SK-N-SH (cell line): ENCODE measurements at regions not wholly inside any gene's neighbourhood (a gene's known extent, or its start where the extent isn't known, plus 50 kb on each side); places are given as distances from the start of the nearest gene placed in this dataset.

Source experiments
- CTCF ChIA-PET: fragments of 300-600, 350-600 bp; formaldehyde crosslinking; extraction: SDS; loops from one replicate; lab custom pipeline; 2021; lab: Yijun Ruan, JAX
- POLR2A ChIA-PET: fragments of 350-600 bp; sonication (Branson Sonifier 250); formaldehyde crosslinking; extraction: SDS; loops from one replicate; lab custom pipeline; 2020; ENCODE audit warnings: antibody characterized with exemption, inconsistent platforms; lab: Yijun Ruan, JAX
- DNase-seq: peaks from one replicate; pipeline ENCODE4 v3.0.0; 2012
- H2AFZ ChIP-seq: fragments of 200-600 bp; sonication (generic); 2 replicates; pipeline ENCODE4 v1.8.1; 2016; ENCODE audit warnings: antibody characterized with exemption, mild to moderate bottlenecking, low read depth
- H3F3A ChIP-seq: fragments of 200-600 bp; sonication (generic); replicated peaks from 2 replicates; pipeline ENCODE3; 2016; ENCODE audit warnings: antibody characterized with exemption, mild to moderate bottlenecking; ENCODE audit not compliant: insufficient read depth
- H3K27ac ChIP-seq, 2 experiments: fragments of 200-500 bp in 1 of 2; fragments of 200-600 bp in 1 of 2; sonication (Bioruptor generic) in 1 of 2; sonication (generic), shearing (Covaris generic) in 1 of 2; 2 replicates each; pipeline versions ENCODE4 v1.5.1 to v1.6.1; 2014 to 2016; ENCODE audit warnings: low read depth in 2 of 2, inconsistent platforms in 1 of 2, low read length in 1 of 2, mild to moderate bottlenecking in 1 of 2, mixed read lengths in 1 of 2
- H3K27me3 ChIP-seq: fragments of 200-600 bp; sonication (generic), shearing (Covaris generic); 2 replicates; pipeline ENCODE4 v1.6.1; 2016; ENCODE audit warnings: mixed run types; ENCODE audit not compliant: insufficient read depth
- H3K36me3 ChIP-seq, 2 experiments: fragments of 200-500 bp in 1 of 2; fragments of 200-600 bp in 1 of 2; sonication (Bioruptor generic) in 1 of 2; sonication (generic) in 1 of 2; replicated peaks in 1 of 2; 2 replicates each; pipeline versions ENCODE3 to v1.5.1; 2014 to 2016; ENCODE audit warnings: low read length in 1 of 2, mild to moderate bottlenecking in 1 of 2; ENCODE audit not compliant: insufficient read depth in 2 of 2, control insufficient read depth in 1 of 2
- H3K4me1 ChIP-seq, 2 experiments: fragments of 200-500 bp in 1 of 2; fragments of 200-600 bp in 1 of 2; sonication (Bioruptor generic) in 1 of 2; sonication (generic), shearing (Covaris generic) in 1 of 2; 2 replicates each; pipeline versions ENCODE4 v1.5.1 to v1.6.1; 2014 to 2016; ENCODE audit warnings: low read depth in 1 of 2, low read length in 1 of 2, mixed run types in 1 of 2; ENCODE audit not compliant: insufficient read depth in 2 of 2, control insufficient read depth in 1 of 2
- H3K4me2 ChIP-seq: fragments of 200-600 bp; sonication (generic), shearing (Covaris generic); 2 replicates; pipeline ENCODE4 v1.6.1; 2017; ENCODE audit warnings: mixed run types
- H3K4me3 ChIP-seq, 2 experiments: fragments of 200-500 bp in 1 of 2; fragments of 200-600 bp in 1 of 2; sonication (Bioruptor generic) in 1 of 2; sonication (generic), shearing (Covaris generic) in 1 of 2; 2 replicates each; pipeline versions ENCODE4 v1.5.1 to v1.8.1; 2014 to 2016; ENCODE audit warnings: low read depth in 2 of 2, inconsistent platforms in 1 of 2, low read length in 1 of 2, mild to moderate bottlenecking in 1 of 2, mixed read lengths in 1 of 2, moderate library complexity in 1 of 2
- H3K79me2 ChIP-seq: fragments of 200-600 bp; sonication (generic); 2 replicates; pipeline ENCODE4 v1.8.1; 2017; ENCODE audit warnings: mild to moderate bottlenecking; ENCODE audit not compliant: insufficient read depth
- H3K9ac ChIP-seq: fragments of 200-600 bp; sonication (generic); 2 replicates; pipeline ENCODE4 v1.6.1; 2017; ENCODE audit warnings: mixed run types
- H3K9me2 ChIP-seq: fragments of 200-600 bp; sonication (generic); 2 replicates; pipeline ENCODE4 v1.6.1; 2017; ENCODE audit warnings: mixed run types
- H3K9me3 ChIP-seq: fragments of 200-600 bp; sonication (generic); 2 replicates; pipeline ENCODE4 v1.6.1; 2017; ENCODE audit warnings: mixed run types, mild to moderate bottlenecking, moderate library complexity
- H4K20me1 ChIP-seq: fragments of 200-600 bp; sonication (generic); 2 replicates; pipeline ENCODE4 v1.6.1; 2017; ENCODE audit warnings: mild to moderate bottlenecking, mixed run types; ENCODE audit not compliant: insufficient read depth
- CHD2 ChIP-seq: fragments of 150-350 bp; IDR thresholded peaks from 2 replicates; pipeline ENCODE4 v1.6.1; 2018; ENCODE audit warnings: low read length; ENCODE audit not compliant: partially characterized antibody
- CTCF ChIP-seq: fragments of 200-600 bp; sonication (generic); IDR thresholded peaks from 2 replicates; pipeline ENCODE4 v1.6.1; 2017; ENCODE audit warnings: antibody characterized with exemption, mild to moderate bottlenecking, moderate library complexity
- EP300 ChIP-seq, 2 experiments: IDR thresholded peaks; 2 replicates each; pipeline versions ENCODE4 v1.4.0 to v1.6.1; 2012; ENCODE audit warnings: borderline replicate concordance in 1 of 2, low read depth in 1 of 2, low read length in 1 of 2
- FOXM1 ChIP-seq: IDR thresholded peaks from 2 replicates; pipeline ENCODE4 v1.4.0; 2012; ENCODE audit warnings: low read depth, mild to moderate bottlenecking
- GATA2 ChIP-seq: sonication (generic); formaldehyde crosslinking; IDR thresholded peaks from 2 replicates; pipeline ENCODE4 v1.5.0; 2020; ENCODE audit warnings: mild to moderate bottlenecking, missing genetic modification reagents
- MEF2A ChIP-seq: IDR thresholded peaks from 2 replicates; pipeline ENCODE4 v1.4.0; 2012; ENCODE audit warnings: low read depth, borderline replicate concordance
- RAD21 ChIP-seq: IDR thresholded peaks from 2 replicates; pipeline ENCODE4 v1.6.1; 2012; ENCODE audit warnings: mild to moderate bottlenecking, low read length
- RCOR1 ChIP-seq: fragments of 150-350 bp; IDR thresholded peaks from 2 replicates; pipeline ENCODE4 v1.6.1; 2017; ENCODE audit warnings: antibody characterized with exemption, low read length
- RFX5 ChIP-seq: IDR thresholded peaks from 2 replicates; pipeline ENCODE4 v1.6.1; 2012; ENCODE audit warnings: mild to moderate bottlenecking, improper control_type of control experiment, low read length
- ZBTB33 ChIP-seq: IDR thresholded peaks from 2 replicates; pipeline ENCODE4 v1.4.0; 2012; ENCODE audit warnings: low read depth, borderline replicate concordance
- WGBS: methylation state at CpG from one replicate; pipeline ENCODE4 v1.1.6; 2017; ENCODE audit warnings: low lambda C conversion rate; 5-methylcytosine and 5-hydroxymethylcytosine counted together

GRCh38 chr4:175229154-175229553 lies 311.0 kb downstream of the ADAM29 start:
- Histone ChIP-seq H3K36me3 (no peaks in the 10 kb centered on the region), H3K79me2 (no peaks in the 10 kb centered on the region), H3K4me2 (no peak overlapping the region), H3K9me2 (no peaks in the 10 kb centered on the region), H3K9me3 (no peaks in the 10 kb centered on the region), H4K20me1 (no peaks in the 10 kb centered on the region), H3K4me3 (no peak overlapping the region), H3K4me1 (peaks cover 0 to 2% of the 10 kb centered on the region in 2 experiments; a peak in 2 of 4 replicates), H3F3A (no peaks in the 10 kb centered on the region), H2AFZ (no peak overlapping the region), H3K27me3 (no peaks in the 10 kb centered on the region), H3K9ac (no peak overlapping the region), H3K27ac (no peak overlapping the region)
- DNase-seq, result no peak
- CTCF ChIA-PET, result no interaction called here
- 45% methylated on average over 1 of the region's 1 CpG for whole genome bisulfite sequencing
- POLR2A ChIA-PET, result no interaction called here
- TF ChIP-seq RFX5 (no peak), GATA2 (CRISPR knock-in tag) (no peak), MEF2A (no peak)

GRCh38 chr4:175234162-175234561 lies 316.0 kb downstream of the ADAM29 start:
- Histone ChIP-seq H3K27ac (no peak overlapping the region), H3K9ac (no peak overlapping the region), H3K79me2 (no peaks in the 10 kb centered on the region), H3F3A (no peaks in the 10 kb centered on the region), H3K4me3 (no peak overlapping the region), H3K36me3 (no peaks in the 10 kb centered on the region), H3K9me2 (no peaks in the 10 kb centered on the region), H3K27me3 (no peaks in the 10 kb centered on the region), H3K9me3 (no peaks in the 10 kb centered on the region), H3K4me2 (no peak overlapping the region), H2AFZ (no peak overlapping the region)
- peak; percentile 24 for DNase-seq
- ChIA-PET POLR2A (no interaction called here), CTCF (no interaction called here)
- peak; percentile 9 for TF ChIP-seq CHD2
- 0 out of 2 replicates have a peak, but pooled peaks have one; percentile 9 for TF ChIP-seq RCOR1
- TF ChIP-seq EP300 (IDR thresholded peaks at IDR 0.05; ENCODE audit: borderline replicate concordance in 1 of 2, low read depth in 1 of 2, low read length in 1 of 2), result peak in 1 of 2 experiments; percentile 62; a peak in 1 of 4 replicates
- TF ChIP-seq FOXM1, result no peak
- peak; percentile 86 for TF ChIP-seq GATA2 (CRISPR knock-in tag)
- TF ChIP-seq RAD21, result no peak
- TF ChIP-seq CTCF, result no peak
- TF ChIP-seq ZBTB33, result no peak
- TF ChIP-seq, all 33 proteins: peak for 4
- 14% methylated on average over 2 of the region's 2 CpGs for WGBS
- peaks cover 0 to 2% of the 10 kb centered on the region in 2 experiments; a peak in 2 of 4 replicates for H3K4me1 ChIP-seq
- no peaks in the 10 kb centered on the region for H4K20me1 ChIP-seq
